Left lung (tissue), 4 donors: ENCODE measurements at regions not wholly inside any gene's neighbourhood (a gene's known extent, or its start where the extent isn't known, plus 50 kb on each side); places are given as distances from the start of the nearest gene placed in this dataset.

Experiments
- ATAC-seq: fragments of 200-7000 bp; cut with Tn5 transposase; one replicate; pipeline ENCODE4 v1.9.1; 2020; ENCODE audit warnings: moderate library complexity
- DNase-seq, 4 donors: peaks; one replicate each; pipeline ENCODE4 v3.0.0-alpha.2; 2013 to 2020
- H3K27ac ChIP-seq, 2 donors: fragments of 200-600 bp; sonication (generic) in 1 of 2; one replicate each; pipeline versions ENCODE4 v1.5.0 to v1.8.0; 2020 to 2021
- H3K27me3 ChIP-seq, 2 donors: fragments of 200-600 bp; sonication (generic) in 1 of 2; one replicate each; pipeline versions ENCODE4 v1.5.0 to v1.8.0; 2020 to 2021
- H3K36me3 ChIP-seq, 2 donors: fragments of 200-600 bp; sonication (generic) in 1 of 2; one replicate each; pipeline versions ENCODE4 v1.5.0 to v1.8.0; 2020 to 2021
- H3K4me1 ChIP-seq, 2 donors: fragments of 200-600 bp; one replicate each; pipeline ENCODE4 v1.8.0; 2021
- H3K4me3 ChIP-seq, 2 donors: fragments of 200-600 bp; sonication (generic) in 1 of 2; one replicate each; pipeline versions ENCODE4 v1.5.0 to v1.8.0; 2020 to 2021; ENCODE audit warnings: mild to moderate bottlenecking in 1 of 2
- H3K9me3 ChIP-seq, 2 donors: fragments of 200-600 bp; sonication (generic) in 1 of 2; one replicate each; pipeline versions ENCODE4 v1.5.0 to v1.8.0; 2020 to 2021
- CTCF ChIP-seq, 2 donors: fragments of 200-600 bp; sonication (generic) in 1 of 2; IDR thresholded peaks; one replicate each; pipeline versions ENCODE4 v1.5.0 to v1.8.0; 2021; ENCODE audit warnings: antibody characterized with exemption in 2 of 2
- intact Hi-C, 2 donors: fragments of 100-400 bp; cut with DNase I; formaldehyde crosslinking; loops; one replicate each; pipeline versions ENCODE4 v1.11.2 to v1.14.2; 2022
- donor health status: DM: no; HTN: yes; CAD: no.
- donor health status: DM: no; HTN: no; CAD: no.

- DNase-seq (no peak), ATAC-seq (no peak)
- Histone ChIP-seq H3K4me1 (no peaks in the 10 kb centered on the region), H3K27me3 (peaks cover 0 to 4% of the 10 kb centered on the region in 2 donors), H3K9me3 (peaks cover 0 to 2% of the 10 kb centered on the region in 2 donors), H3K36me3 (no peaks in the 10 kb centered on the region), H3K4me3 (no peak overlapping the region), H3K27ac (no peak overlapping the region)
- intact Hi-C loops = no loop called here
- TF ChIP-seq CTCF (IDR thresholded peaks at IDR 0.05) = no peak
Observed at GRCh38 chr10:130756651-130757050, 554.9 kb downstream of the TCERG1L start.

DNA sequence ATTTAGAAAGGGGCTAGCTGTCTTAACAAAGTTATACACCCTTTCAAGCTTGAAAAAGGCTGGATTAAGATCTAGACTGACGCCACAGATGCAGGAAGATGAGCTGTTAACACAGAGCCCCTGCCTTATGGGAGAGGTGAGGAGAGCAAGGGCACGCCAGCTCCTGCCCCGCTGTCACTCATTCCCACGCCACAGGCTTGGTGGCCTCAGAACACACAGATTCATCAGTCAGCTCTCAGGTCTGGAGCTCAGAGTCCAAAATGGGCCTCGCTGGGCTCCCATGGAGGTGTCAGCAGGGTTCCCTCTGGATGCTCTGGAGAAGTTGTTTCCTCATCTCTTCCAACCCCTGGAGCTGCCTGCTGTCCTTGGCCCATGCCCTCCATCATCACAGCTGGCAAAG, 554.2 kb downstream of the TCERG1L start:
- H3K4me1 ChIP-seq = no peaks in the 10 kb centered on the region
- DNase-seq (no peak), ATAC-seq (no peak)
- H3K27me3 ChIP-seq = peaks cover 0 to 4% of the 10 kb centered on the region in 2 donors
- no peaks in the 10 kb centered on the region for H3K36me3 ChIP-seq
- peaks cover 0 to 2% of the 10 kb centered on the region in 2 donors for H3K9me3 ChIP-seq
- no peak overlapping the region for H3K27ac ChIP-seq
- intact Hi-C loops = no loop called here
- no peak overlapping the region for H3K4me3 ChIP-seq
- no peak for TF ChIP-seq CTCF (IDR thresholded peaks at IDR 0.05)

- H3K9me3 ChIP-seq = peaks cover 0 to 2% of the 10 kb centered on the region in 2 donors
- H3K36me3 ChIP-seq = no peaks in the 10 kb centered on the region
- H3K4me1 ChIP-seq = no peaks in the 10 kb centered on the region
- no peak overlapping the region for H3K27ac ChIP-seq
- no peak for DNase-seq
- peaks cover 0 to 4% of the 10 kb centered on the region in 2 donors for H3K27me3 ChIP-seq
- TF ChIP-seq CTCF (IDR thresholded peaks at IDR 0.05) = no peak
- intact Hi-C loops = no loop called here
- no peak for ATAC-seq
- no peak overlapping the region for H3K4me3 ChIP-seq
Observed at GRCh38 chr10:130757821-130758489, 553.6 kb downstream of the TCERG1L start.

DNA sequence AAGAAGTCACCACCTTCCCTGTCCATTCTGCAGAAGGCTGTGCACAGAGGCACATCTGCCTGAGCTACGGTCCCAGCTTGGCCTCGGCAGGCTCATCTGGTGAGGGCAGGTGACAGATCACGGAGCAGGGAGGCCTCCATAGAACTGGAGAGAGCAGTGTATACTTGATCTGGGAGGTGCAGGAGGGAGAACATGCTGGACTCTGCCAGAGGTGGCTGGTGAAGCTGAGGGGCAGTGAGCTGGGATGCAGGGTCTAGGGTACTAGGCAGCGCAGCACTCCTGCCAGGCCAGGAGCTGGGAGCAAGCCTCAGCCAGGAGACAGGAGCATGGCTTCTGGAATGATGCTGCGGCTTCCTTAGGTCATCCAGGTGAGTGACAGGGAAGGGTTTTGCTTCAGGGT, 553.0 kb downstream of the TCERG1L start:
- no peak overlapping the region for H3K4me3 ChIP-seq
- H3K36me3 ChIP-seq = no peaks in the 10 kb centered on the region
- H3K9me3 ChIP-seq = peaks cover 0 to 2% of the 10 kb centered on the region in 2 donors
- no peaks in the 10 kb centered on the region for H3K4me1 ChIP-seq
- TF ChIP-seq CTCF (IDR thresholded peaks at IDR 0.05) = no peak
- intact Hi-C loops = no loop called here
- ATAC-seq (no peak), DNase-seq (no peak)
- H3K27ac ChIP-seq = no peak overlapping the region
- H3K27me3 ChIP-seq = peaks cover 0 to 4% of the 10 kb centered on the region in 2 donors

GRCh38 chr10:130761032-130761575, 550.4 kb downstream of the TCERG1L start:
- intact Hi-C loops = no loop called here
- no peak for ATAC-seq
- peaks cover 0 to 5% of the 10 kb centered on the region in 2 donors for H3K9me3 ChIP-seq
- no peaks in the 10 kb centered on the region for H3K4me1 ChIP-seq
- peak in 1 of 4 donors; percentile 22 for DNase-seq
- TF ChIP-seq CTCF (IDR thresholded peaks at IDR 0.05) = no peak
- H3K27me3 ChIP-seq = peaks cover 0 to 4% of the 10 kb centered on the region in 2 donors
- no peaks in the 10 kb centered on the region for H3K36me3 ChIP-seq
- no peak overlapping the region for H3K27ac ChIP-seq
- no peak overlapping the region for H3K4me3 ChIP-seq
